K562 (cell line): ENCODE measurements at regions not wholly inside any gene's neighbourhood (a gene's known extent, or its start where the extent isn't known, plus 50 kb on each side); places are given as distances from the start of the nearest gene placed in this dataset.

ENCODE experiments used
- ATAC-seq: fragments of 200-7000 bp; cut with Tn5 transposase; 3 replicates; pipeline ENCODE4 v1.9.1; 2020; ENCODE audit warnings: moderate library complexity
- BruUV-seq: library from RNA; stranded (reverse); fragments of 400-500 nt; replicated peaks from 2 replicates; lab custom pipeline; 2021; lab: Mats Ljungman, UMichigan
- CTCF ChIA-PET: fragments of 300-600 bp; formaldehyde crosslinking; extraction: SDS; loops from one replicate; lab custom pipeline; 2021; ENCODE audit warnings: low intra/inter-chr PET ratio; lab: Yijun Ruan, JAX
- POLR2A ChIA-PET: fragments of 300-600, 350-650 bp; sonication (Branson Sonifier 250); formaldehyde crosslinking; extraction: SDS; loops from one replicate; lab custom pipeline; 2021; ENCODE audit warnings: antibody characterized with exemption, inconsistent platforms; lab: Yijun Ruan, JAX
- DNase-seq, 4 experiments: peaks; one replicate each; pipeline versions ENCODE4 v3.0.0 to v3.0.0-alpha.2; 2011 to 2018; ENCODE audit warnings: low spot score in 3 of 4, mixed read lengths in 3 of 4; ENCODE audit errors: extremely low read depth in 1 of 4
- FAIRE-seq: peaks from 2 replicates; lab custom pipeline; 2011; peaks lifted over from hg19 to GRCh38; lab: Jason Lieb, UNC
- H2AFZ ChIP-seq: 2 replicates; pipeline ENCODE4 v1.6.0; 2011; ENCODE audit warnings: low read depth, low read length, control low read depth, inconsistent platforms
- H3K27ac ChIP-seq: fragments of 200-600 bp; 3 replicates; pipeline ENCODE4 v1.8.0; 2011; ENCODE audit warnings: low read depth, mild to moderate bottlenecking, control low read depth, inconsistent platforms, low read length, moderate library complexity, mixed read lengths; ENCODE audit errors: extremely low read depth
- H3K27me3 ChIP-seq, 2 experiments: fragments of 300-600 bp in 1 of 2; 2 replicates in 1 of 2; 3 replicates in 1 of 2; pipeline versions ENCODE4 v1.6.0 to v1.8.0; 2011; ENCODE audit warnings: inconsistent platforms in 2 of 2, low read length in 2 of 2, mild to moderate bottlenecking in 1 of 2, mixed read lengths in 1 of 2, moderate library complexity in 1 of 2; ENCODE audit not compliant: control insufficient read depth in 2 of 2, insufficient read depth in 2 of 2
- H3K36me3 ChIP-seq: fragments of 300-600 bp; 3 replicates; pipeline ENCODE4 v1.8.0; 2011; ENCODE audit warnings: mild to moderate bottlenecking, low read length, inconsistent platforms; ENCODE audit not compliant: control insufficient read depth, insufficient read depth
- H3K4me1 ChIP-seq, 2 experiments: fragments of 200-600 bp in 1 of 2; replicated peaks in 1 of 2; 2 replicates in 1 of 2; 3 replicates in 1 of 2; pipeline versions ENCODE4 v1.5.1 to v1.8.0; 2011; ENCODE audit warnings: inconsistent platforms in 2 of 2, low read length in 2 of 2, mild to moderate bottlenecking in 1 of 2, mixed read lengths in 1 of 2, moderate library complexity in 1 of 2; ENCODE audit not compliant: control insufficient read depth in 2 of 2, insufficient read depth in 2 of 2
- H3K4me2 ChIP-seq: 2 replicates; pipeline ENCODE4 v1.6.1; 2011; ENCODE audit warnings: low read length, control low read depth, inconsistent platforms, mixed read lengths; ENCODE audit not compliant: insufficient read depth
- H3K4me3 ChIP-seq: fragments of 200-600 bp; sonication (generic), shearing (Covaris generic); 2 replicates; pipeline ENCODE4 v1.5.1; 2016; ENCODE audit warnings: control low read depth, inconsistent platforms
- H3K79me2 ChIP-seq: fragments of 200-600 bp; 3 replicates; pipeline ENCODE4 v1.8.0; 2011; ENCODE audit warnings: low read length, inconsistent platforms; ENCODE audit not compliant: control insufficient read depth, insufficient read depth
- H3K9ac ChIP-seq, 2 experiments: 2 replicates each; pipeline versions ENCODE4 v1.6.0 to v1.6.1; 2011; ENCODE audit warnings: low read depth in 2 of 2, low read length in 2 of 2, control low read depth in 1 of 2, inconsistent platforms in 1 of 2, mild to moderate bottlenecking in 1 of 2, mixed read lengths in 1 of 2; ENCODE audit not compliant: insufficient read depth in 1 of 2
- H3K9me1 ChIP-seq: one replicate; pipeline ENCODE4 v1.6.0; 2011; ENCODE audit warnings: inconsistent platforms, mild to moderate bottlenecking, low read length, moderate library complexity; ENCODE audit not compliant: control insufficient read depth, insufficient read depth
- H3K9me3 ChIP-seq: replicated peaks from 2 replicates; pipeline ENCODE4 v1.5.1; 2011; ENCODE audit warnings: low read depth, low read length, inconsistent platforms; ENCODE audit not compliant: control insufficient read depth, insufficient read depth
- H4K20me1 ChIP-seq: replicated peaks from 2 replicates; pipeline ENCODE4 v1.6.1; 2011; ENCODE audit warnings: low read length, inconsistent platforms, mixed read lengths; ENCODE audit not compliant: control insufficient read depth, insufficient read depth
- BCL6 ChIP-seq: fragments of 250-450 bp; sonication (Bioruptor Pico); IDR thresholded peaks from 2 replicates; pipeline ENCODE4 v1.4.0; 2020
- CAMTA2 ChIP-seq: fragments of 250-450 bp; sonication (Bioruptor Pico); conservative IDR thresholded peaks from 2 replicates; pipeline ENCODE4 v1.5.1; 2022
- COPS2 ChIP-seq: fragments of 450-650 bp; conservative IDR thresholded peaks from 2 replicates; pipeline ENCODE4 v1.6.1; 2016; ENCODE audit warnings: mild to moderate bottlenecking, moderate library complexity
- EHMT2 ChIP-seq: fragments of 450-650 bp; IDR thresholded peaks from 2 replicates; pipeline ENCODE4 v1.6.1; 2018; ENCODE audit warnings: antibody characterized with exemption
- EP400 ChIP-seq: fragments of 450-650 bp; IDR thresholded peaks from 2 replicates; pipeline ENCODE4 v1.6.1; 2017; ENCODE audit warnings: antibody characterized with exemption, mild to moderate bottlenecking, moderate library complexity
- ESRRB ChIP-seq: fragments of 250-450 bp; sonication (Bioruptor Pico); IDR thresholded peaks from 2 replicates; pipeline ENCODE4 v1.5.0; 2020; ENCODE audit warnings: mild to moderate bottlenecking, moderate library complexity, borderline replicate concordance
- FOXM1 ChIP-seq, 2 experiments: fragments of 450-650 bp in 1 of 2; sonication (generic) in 1 of 2; formaldehyde crosslinking in 1 of 2; IDR thresholded peaks; 2 replicates each; pipeline versions ENCODE4 v1.6.1 to v1.9.0; 2017 to 2022; ENCODE audit warnings: low read depth in 2 of 2, mild to moderate bottlenecking in 2 of 2, missing genetic modification reagents in 1 of 2, moderate library complexity in 1 of 2
- GABPA ChIP-seq: fragments of 200-800 bp; sonication (Bioruptor generic); conservative IDR thresholded peaks from 2 replicates; pipeline ENCODE4 v1.6.1; 2016; ENCODE audit warnings: low read depth, missing genetic modification characterization, missing compliant biosample characterization
- KDM5B ChIP-seq: fragments of 200-600 bp; sonication (generic); IDR thresholded peaks from 2 replicates; pipeline ENCODE4 v1.6.1; 2012; ENCODE audit warnings: low read depth, mild to moderate bottlenecking, moderate library complexity, low read length, control low read depth, inconsistent platforms; ENCODE audit not compliant: insufficient replicate concordance
- KHSRP ChIP-seq: fragments of 450-650 bp; IDR thresholded peaks from 2 replicates; pipeline ENCODE4 v1.6.1; 2017
- LEF1 ChIP-seq: fragments of 450-650 bp; IDR thresholded peaks from 2 replicates; pipeline ENCODE4 v1.6.1; 2016; ENCODE audit warnings: mild to moderate bottlenecking
- PHB2 ChIP-seq: fragments of 450-650 bp; IDR thresholded peaks from 2 replicates; pipeline ENCODE4 v1.6.1; 2017; ENCODE audit warnings: low read depth
- POLR2H ChIP-seq: IDR thresholded peaks from 2 replicates; pipeline ENCODE4 v1.6.1; 2016; ENCODE audit warnings: missing genetic modification characterization, low read depth, mild to moderate bottlenecking, control low read depth, missing compliant biosample characterization, moderate library complexity
- SIRT6 ChIP-seq: IDR thresholded peaks from one replicate; pipeline ENCODE4 v1.6.1; 2012; ENCODE audit warnings: low read depth, mild to moderate bottlenecking, control low read depth, inconsistent platforms, low read length, moderate library complexity
- TAF15 ChIP-seq: fragments of 200-400 bp; formaldehyde crosslinking; IDR thresholded peaks from 2 replicates; pipeline ENCODE4 v1.6.1; 2017; ENCODE audit warnings: mild to moderate bottlenecking, low read depth, low read length, moderate library complexity
- TCF3 ChIP-seq: sonication (generic); formaldehyde crosslinking; IDR thresholded peaks from 2 replicates; pipeline ENCODE4 v1.4.0; 2020; ENCODE audit warnings: mild to moderate bottlenecking, missing genetic modification reagents
- ZBTB1 ChIP-seq: sonication (generic); formaldehyde crosslinking; IDR thresholded peaks from 2 replicates; pipeline ENCODE4 v1.8.1; 2023; ENCODE audit warnings: missing genetic modification reagents, low read depth, mild to moderate bottlenecking, borderline replicate concordance
- ZNF436 ChIP-seq: fragments of 250-450, 450-650 bp; sonication (Bioruptor Pico); formaldehyde crosslinking; IDR thresholded peaks from 2 replicates; pipeline ENCODE4 v1.7.0; 2020; ENCODE audit warnings: mild to moderate bottlenecking
- whole genome bisulfite sequencing: fragments of 100-300 bp; shearing (Covaris generic); methylation state at CpG from one replicate; pipeline ENCODE4 v1.1.6; 2016; ENCODE audit warnings: low coverage, mixed read lengths; ENCODE audit not compliant: insufficient coverage; ENCODE audit errors: missing lambda C conversion rate; 5-methylcytosine and 5-hydroxymethylcytosine counted together
- in situ Hi-C: fragments of 300-500 bp; cut with MboI; formaldehyde crosslinking; loops from 4 replicates; pipeline ENCODE4 v1.15.0; 2018; ENCODE audit warnings: inconsistent platforms, mixed read lengths
- intact Hi-C: fragments of 100-400 bp; cut with micrococcal nuclease; formaldehyde crosslinking; loops from 2 replicates; pipeline ENCODE4 v1.14.2; 2022
- TF ChIP-seq, protein P1 (sequence below): fragments of 250-450 bp; sonication (Bioruptor Pico); IDR thresholded peaks from 2 replicates; pipeline ENCODE4 v1.8.0; 2022; ENCODE audit warnings: inconsistent platforms, mild to moderate bottlenecking, moderate library complexity, borderline replicate concordance
- TF ChIP-seq, protein P2 (sequence below): IDR thresholded peaks from 3 replicates; pipeline ENCODE4 v1.6.1; 2011; ENCODE audit warnings: borderline replicate concordance, mild to moderate bottlenecking, moderate library complexity; ENCODE audit not compliant: insufficient read length; ENCODE audit errors: extremely low read depth

DNA sequence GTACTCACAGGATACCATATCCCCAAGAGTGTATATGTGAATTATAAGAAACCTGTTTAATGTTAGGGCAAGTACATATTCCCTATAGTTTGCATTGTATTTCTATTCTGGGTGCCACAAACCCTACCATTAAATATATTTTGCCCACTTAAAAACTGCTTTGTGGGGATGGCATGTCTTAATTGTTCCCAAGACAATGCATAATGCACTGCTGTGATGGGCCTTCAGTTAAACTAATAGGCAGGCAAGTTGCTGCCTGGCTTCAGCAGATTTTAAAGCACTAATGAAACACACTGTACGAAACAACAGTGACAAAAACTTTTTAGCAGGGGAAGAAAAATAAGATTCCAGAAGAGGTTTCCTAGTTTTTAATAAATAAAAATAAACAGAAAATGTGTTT, 104.8 kb upstream of the VRK2 start:
- 0% methylated on average over 1 of the region's 1 CpG for WGBS
- no peak overlapping the region for H3K4me2 ChIP-seq
- POLR2A ChIA-PET, result no interaction called here
- H3K9ac ChIP-seq, result no peak overlapping the region
- CTCF ChIA-PET, result no interaction called here
- H3K4me3 ChIP-seq, result no peak overlapping the region
- H3K79me2 ChIP-seq, result no peaks in the 10 kb centered on the region
- in situ Hi-C loops, result no loop called here
- TF ChIP-seq COPS2 (no peak), POLR2H (no peak), BCL6 (CRISPR knock-in tag) (no peak), ESRRB (CRISPR knock-in tag) (no peak), KDM5B (no peak), TCF3 (no peak), FOXM1 (IDR thresholded peaks at IDR 0.05; ENCODE audit: low read depth) (no peak), FOXM1 (CRISPR knock-in tag; IDR thresholded peaks at IDR 0.05; ENCODE audit: low read depth) (no peak), EP400 (no peak), ZBTB1 (CRISPR knock-in tag) (no peak), SIRT6 (no peak), LEF1 (no peak), PHB2 (no peak), KHSRP (no peak), TAF15 (no peak), CAMTA2 (CRISPR knock-in tag) (no peak), EHMT2 (no peak), ZNF436 (CRISPR knock-in tag) (no peak), GABPA (tag) (no peak)
- TF ChIP-seq, protein P1, sequence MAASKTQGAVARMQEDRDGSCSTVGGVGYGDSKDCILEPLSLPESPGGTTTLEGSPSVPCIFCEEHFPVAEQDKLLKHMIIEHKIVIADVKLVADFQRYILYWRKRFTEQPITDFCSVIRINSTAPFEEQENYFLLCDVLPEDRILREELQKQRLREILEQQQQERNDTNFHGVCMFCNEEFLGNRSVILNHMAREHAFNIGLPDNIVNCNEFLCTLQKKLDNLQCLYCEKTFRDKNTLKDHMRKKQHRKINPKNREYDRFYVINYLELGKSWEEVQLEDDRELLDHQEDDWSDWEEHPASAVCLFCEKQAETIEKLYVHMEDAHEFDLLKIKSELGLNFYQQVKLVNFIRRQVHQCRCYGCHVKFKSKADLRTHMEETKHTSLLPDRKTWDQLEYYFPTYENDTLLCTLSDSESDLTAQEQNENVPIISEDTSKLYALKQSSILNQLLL, result no peak
- TF ChIP-seq, protein P2, sequence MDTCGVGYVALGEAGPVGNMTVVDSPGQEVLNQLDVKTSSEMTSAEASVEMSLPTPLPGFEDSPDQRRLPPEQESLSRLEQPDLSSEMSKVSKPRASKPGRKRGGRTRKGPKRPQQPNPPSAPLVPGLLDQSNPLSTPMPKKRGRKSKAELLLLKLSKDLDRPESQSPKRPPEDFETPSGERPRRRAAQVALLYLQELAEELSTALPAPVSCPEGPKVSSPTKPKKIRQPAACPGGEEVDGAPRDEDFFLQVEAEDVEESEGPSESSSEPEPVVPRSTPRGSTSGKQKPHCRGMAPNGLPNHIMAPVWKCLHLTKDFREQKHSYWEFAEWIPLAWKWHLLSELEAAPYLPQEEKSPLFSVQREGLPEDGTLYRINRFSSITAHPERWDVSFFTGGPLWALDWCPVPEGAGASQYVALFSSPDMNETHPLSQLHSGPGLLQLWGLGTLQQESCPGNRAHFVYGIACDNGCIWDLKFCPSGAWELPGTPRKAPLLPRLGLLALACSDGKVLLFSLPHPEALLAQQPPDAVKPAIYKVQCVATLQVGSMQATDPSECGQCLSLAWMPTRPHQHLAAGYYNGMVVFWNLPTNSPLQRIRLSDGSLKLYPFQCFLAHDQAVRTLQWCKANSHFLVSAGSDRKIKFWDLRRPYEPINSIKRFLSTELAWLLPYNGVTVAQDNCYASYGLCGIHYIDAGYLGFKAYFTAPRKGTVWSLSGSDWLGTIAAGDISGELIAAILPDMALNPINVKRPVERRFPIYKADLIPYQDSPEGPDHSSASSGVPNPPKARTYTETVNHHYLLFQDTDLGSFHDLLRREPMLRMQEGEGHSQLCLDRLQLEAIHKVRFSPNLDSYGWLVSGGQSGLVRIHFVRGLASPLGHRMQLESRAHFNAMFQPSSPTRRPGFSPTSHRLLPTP, result no peak
- TF ChIP-seq, all 486 proteins: peak for 0
- H4K20me1 ChIP-seq, result no peaks in the 10 kb centered on the region
- no peak for FAIRE-seq
- no peaks in the 10 kb centered on the region for H3K9me1 ChIP-seq
- no peak overlapping the region for H3K27ac ChIP-seq
- H3K36me3 ChIP-seq, result no peaks in the 10 kb centered on the region
- no peaks in the 10 kb centered on the region for H3K9me3 ChIP-seq
- H3K4me1 ChIP-seq, result no peaks in the 10 kb centered on the region
- ATAC-seq, result no peak
- no peak for DNase-seq
- no peak overlapping the region for H2AFZ ChIP-seq
- intact Hi-C loops, result no loop called here
- BruUV-seq, result no TSS peak
- H3K27me3 ChIP-seq, result no peaks in the 10 kb centered on the region
